ENCODE measurements at regions not wholly inside any gene's neighbourhood (a gene's known extent, or its start where the extent isn't known, plus 50 kb on each side); places are given as distances from the start of the nearest gene placed in this dataset.

- 86 to 87% (median 86%) methylated on average over 4 of the region's 4 CpGs for WGBS, 3 donors
- Histone ChIP-seq H3K36me3 (no peaks in the 10 kb centered on the region), H3K27me3 (no peaks in the 10 kb centered on the region), H3K4me3 (no peak overlapping the region), H3K4me1 (ENCODE audit: insufficient read depth) (no peaks in the 10 kb centered on the region), H3K27ac (no peak overlapping the region), H3K9me3 (no peaks in the 10 kb centered on the region)
- intact Hi-C loops (cut with DNase I) = no loop called here
- TF ChIP-seq POLR2A (IDR thresholded peaks at IDR 0.05) (no peak), CTCF (IDR thresholded peaks at IDR 0.05) (no peak), EP300 (IDR thresholded peaks at IDR 0.05) (no peak)
- DNase-seq = no peak
Observed at GRCh38 chr11:81002374-81002773, 1561.5 kb upstream of the TENM4 start.

- Histone ChIP-seq H3K9me3 (no peaks in the 10 kb centered on the region), H3K36me3 (no peaks in the 10 kb centered on the region), H3K27me3 (no peaks in the 10 kb centered on the region), H3K4me3 (no peak overlapping the region), H3K27ac (no peak overlapping the region), H3K4me1 (ENCODE audit: insufficient read depth) (no peaks in the 10 kb centered on the region)
- 41 to 62% (median 57%) methylated on average over 1 of the region's 1 CpG for WGBS, 3 donors
- no peak for DNase-seq
- intact Hi-C loops (cut with DNase I) = no loop called here
- TF ChIP-seq POLR2A (IDR thresholded peaks at IDR 0.05) = no peak
- TF ChIP-seq EP300 (IDR thresholded peaks at IDR 0.05) = no peak
- no peak for TF ChIP-seq CTCF (IDR thresholded peaks at IDR 0.05)
Observed at GRCh38 chr11:81000735-81001134, 1559.9 kb upstream of the TENM4 start.

GRCh38 chr11:81000334-81000733, 1559.5 kb upstream of the TENM4 start:
- no peak for DNase-seq
- no peaks in the 10 kb centered on the region for H3K4me1 ChIP-seq (ENCODE audit: insufficient read depth)
- H3K4me3 ChIP-seq = no peak overlapping the region
- H3K9me3 ChIP-seq = no peaks in the 10 kb centered on the region
- H3K36me3 ChIP-seq = no peaks in the 10 kb centered on the region
- no peak overlapping the region for H3K27ac ChIP-seq
- TF ChIP-seq EP300 (IDR thresholded peaks at IDR 0.05) = no peak
- no peak for TF ChIP-seq CTCF (IDR thresholded peaks at IDR 0.05)
- TF ChIP-seq POLR2A (IDR thresholded peaks at IDR 0.05) = no peak
- intact Hi-C loops (cut with DNase I) = no loop called here
- H3K27me3 ChIP-seq = no peaks in the 10 kb centered on the region

GRCh38 chr11:80995523-80995922, 1554.7 kb upstream of the TENM4 start:
- Histone ChIP-seq H3K27me3 (no peaks in the 10 kb centered on the region), H3K9me3 (no peaks in the 10 kb centered on the region), H3K27ac (no peak overlapping the region), H3K36me3 (no peaks in the 10 kb centered on the region), H3K4me3 (no peak overlapping the region), H3K4me1 (ENCODE audit: insufficient read depth) (no peaks in the 10 kb centered on the region)
- TF ChIP-seq EP300 (IDR thresholded peaks at IDR 0.05) = no peak
- DNase-seq = no peak
- 79 to 86% (median 80%) methylated on average over 2 of the region's 2 CpGs for WGBS, 3 donors
- intact Hi-C loops (cut with DNase I) = no loop called here

GRCh38 chr11:80993536-80993935, 1552.7 kb upstream of the TENM4 start:
- Histone ChIP-seq H3K27me3 (no peaks in the 10 kb centered on the region), H3K27ac (no peak overlapping the region), H3K4me3 (no peak overlapping the region), H3K36me3 (no peaks in the 10 kb centered on the region), H3K9me3 (no peaks in the 10 kb centered on the region), H3K4me1 (ENCODE audit: insufficient read depth) (no peaks in the 10 kb centered on the region)
- no peak for TF ChIP-seq EP300 (IDR thresholded peaks at IDR 0.05)
- TF ChIP-seq CTCF (IDR thresholded peaks at IDR 0.05) = no peak
- TF ChIP-seq POLR2A (IDR thresholded peaks at IDR 0.05) = no peak
- intact Hi-C loops (cut with DNase I) = no loop called here
- no peak for DNase-seq
